ENCODE measurements at regions not wholly inside any gene's neighbourhood (a gene's known extent, or its start where the extent isn't known, plus 50 kb on each side); places are given as distances from the start of the nearest gene placed in this dataset.
A peak's percentile ranks its signal among the peaks of the same experiment; 100 is the strongest.

DNA sequence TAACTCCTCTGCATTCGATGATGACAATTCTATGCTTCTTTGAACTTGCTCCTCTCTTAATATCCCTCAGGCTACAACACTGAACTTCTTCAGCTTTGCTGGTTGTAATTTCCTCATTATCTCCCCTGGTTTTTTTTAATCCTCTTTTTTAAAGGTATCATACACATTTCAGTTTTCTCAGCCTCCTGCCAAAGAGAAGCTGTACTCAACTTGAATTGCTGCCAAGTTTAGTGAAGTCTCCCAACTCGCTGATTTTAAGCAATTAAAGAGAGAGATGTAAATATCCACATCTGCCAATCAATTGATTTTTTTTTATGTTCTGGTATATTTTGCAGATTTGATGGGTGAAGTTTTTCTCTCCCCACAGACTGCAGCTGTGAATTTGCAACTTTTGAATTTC is 817.8 kb downstream of the GALC start:
- DNase-seq (ENCODE audit: low read depth, low spot score): no peak

DNA sequence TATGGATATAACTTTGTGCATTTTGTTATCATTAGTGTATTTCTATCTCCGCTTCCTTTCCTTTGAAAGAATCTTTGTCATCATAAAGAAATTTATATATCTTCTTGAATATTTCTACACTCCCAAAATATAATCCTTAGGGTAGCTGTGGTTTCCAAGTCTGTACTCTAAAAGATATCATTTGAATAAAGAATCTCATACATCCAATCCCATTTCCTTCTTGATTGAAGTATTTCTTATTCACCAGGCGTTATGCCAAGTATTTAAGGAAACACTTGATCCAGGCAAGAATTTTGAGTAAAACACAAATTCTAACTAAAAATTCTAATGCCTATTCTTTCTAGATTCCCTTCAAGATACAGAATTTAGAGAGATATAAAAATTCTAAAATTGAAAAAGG is 821.8 kb downstream of the GALC start:
- no peak for DNase-seq (ENCODE audit: low read depth, low spot score)

DNA sequence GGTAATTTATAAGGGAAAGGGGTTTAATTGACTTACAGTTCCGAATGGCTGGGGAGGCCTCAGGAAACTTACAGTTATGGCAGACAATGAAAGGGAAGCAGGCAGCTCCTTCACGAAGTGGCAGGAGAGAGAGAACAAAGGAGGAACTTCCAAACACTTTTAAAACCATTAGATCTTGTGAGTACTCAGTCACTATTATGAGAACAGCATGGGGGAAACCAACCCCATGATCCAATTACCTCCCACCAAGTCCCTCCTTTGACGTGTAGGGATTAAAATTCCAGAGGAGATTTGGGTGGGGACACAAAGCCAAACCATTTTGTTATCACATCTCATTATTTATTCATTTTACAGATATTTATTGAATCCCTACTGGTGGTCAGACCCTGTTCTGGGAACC is 822.8 kb downstream of the GALC start:
- peak; percentile 16 for DNase-seq (ENCODE audit: low read depth, low spot score)

DNA sequence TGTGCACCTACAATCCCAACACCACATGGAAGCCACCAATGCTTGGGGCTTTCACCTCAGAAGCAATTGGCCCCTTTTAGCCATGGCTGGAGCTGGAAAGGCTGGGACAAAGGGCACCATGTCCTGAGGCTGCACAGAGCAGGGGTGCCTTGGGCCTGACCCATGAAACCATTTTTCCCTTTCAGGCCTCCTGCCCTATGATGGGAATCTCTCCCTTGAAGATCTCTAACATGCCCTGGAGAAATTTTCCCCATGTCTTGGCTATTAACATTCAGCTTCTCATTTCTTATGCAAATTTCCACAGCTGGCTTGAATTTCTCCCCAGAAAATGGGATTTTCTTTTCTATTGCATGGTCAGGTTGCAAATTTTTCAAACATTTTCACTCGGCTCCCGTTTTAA is 823.6 kb downstream of the GALC start:
- no peak for DNase-seq (ENCODE audit: low read depth, low spot score)

DNA sequence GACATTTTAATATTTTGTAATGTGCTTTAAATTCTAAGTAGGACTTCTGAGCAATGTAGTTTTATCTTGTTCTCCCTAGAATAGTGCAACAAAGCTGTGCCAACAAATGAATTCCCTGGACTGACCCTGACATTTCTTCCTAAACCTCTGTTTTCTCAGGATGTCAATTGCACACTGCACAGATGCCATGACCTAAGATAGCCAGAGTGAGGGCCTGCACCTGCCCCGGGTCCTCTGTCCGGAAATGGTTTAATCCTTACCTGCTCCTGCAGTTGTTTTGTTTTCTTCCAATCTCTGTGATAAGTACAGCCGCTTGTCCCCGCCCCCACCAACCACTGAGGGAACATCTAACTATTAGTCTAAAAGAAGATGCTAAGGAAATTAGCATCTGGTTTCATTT is 831.5 kb downstream of the GALC start:
- DNase-seq (ENCODE audit: low read depth, low spot score): no peak

DNA sequence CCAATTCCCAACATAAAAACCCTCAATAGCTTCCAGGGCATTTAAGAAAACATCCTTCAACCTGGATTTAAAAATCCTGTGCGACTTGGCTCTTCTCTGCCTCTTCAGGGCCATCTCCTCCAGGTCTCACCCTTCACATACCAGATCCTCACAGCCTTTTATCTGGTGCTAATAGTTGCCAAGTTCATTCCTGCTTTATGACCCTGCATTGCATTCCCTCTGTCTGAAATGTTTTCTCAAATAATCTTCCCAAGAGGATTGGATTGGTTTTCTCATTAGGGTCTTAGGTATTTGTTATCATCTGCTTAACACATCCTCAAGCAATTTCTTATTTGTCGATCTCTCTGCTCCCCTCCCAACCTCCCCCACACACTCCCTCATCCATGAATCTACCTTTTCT is 832.0 kb downstream of the GALC start:
- DNase-seq (ENCODE audit: low read depth, low spot score): no peak

DNA sequence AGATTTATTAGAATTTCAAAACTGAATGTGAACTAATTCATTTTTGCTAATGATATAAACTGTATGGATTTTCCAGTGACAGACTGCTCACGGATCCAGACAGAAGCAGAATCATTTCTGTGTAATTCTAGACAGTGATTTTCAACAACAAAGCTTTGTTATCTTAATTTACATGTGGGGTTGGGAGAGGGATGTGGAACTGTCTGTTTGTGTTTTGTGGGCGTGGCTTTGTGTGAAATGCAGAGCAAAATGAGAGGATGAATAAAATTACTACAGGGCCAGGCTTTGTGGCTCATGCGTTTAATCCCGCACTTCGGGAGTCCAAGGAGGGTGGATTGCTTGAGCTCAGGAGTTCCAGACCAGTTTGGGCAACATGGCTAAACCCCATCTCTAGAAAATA is 834.7 kb downstream of the GALC start:
- DNase-seq (ENCODE audit: low read depth, low spot score): no peak

DNA sequence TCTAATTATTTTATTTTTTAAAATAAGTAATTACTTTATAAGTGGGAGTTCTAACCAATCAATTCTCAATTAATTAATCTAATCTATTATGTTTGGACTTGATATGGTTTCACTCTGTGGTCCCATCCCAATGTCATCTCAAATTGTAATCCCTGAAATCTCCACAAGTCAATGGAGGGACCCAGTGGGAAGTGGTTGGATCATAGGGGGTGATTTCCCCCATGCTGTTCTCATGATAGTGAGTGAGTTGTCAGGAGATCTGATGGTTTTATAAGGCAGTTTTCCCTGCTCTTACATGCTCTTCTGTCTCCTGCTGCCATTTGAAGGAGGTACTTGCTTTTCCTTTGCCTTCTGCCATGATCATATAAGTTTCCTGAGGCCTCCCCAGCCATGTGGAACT is 836.1 kb downstream of the GALC start:
- DNase-seq (ENCODE audit: low read depth, low spot score): no peak

DNA sequence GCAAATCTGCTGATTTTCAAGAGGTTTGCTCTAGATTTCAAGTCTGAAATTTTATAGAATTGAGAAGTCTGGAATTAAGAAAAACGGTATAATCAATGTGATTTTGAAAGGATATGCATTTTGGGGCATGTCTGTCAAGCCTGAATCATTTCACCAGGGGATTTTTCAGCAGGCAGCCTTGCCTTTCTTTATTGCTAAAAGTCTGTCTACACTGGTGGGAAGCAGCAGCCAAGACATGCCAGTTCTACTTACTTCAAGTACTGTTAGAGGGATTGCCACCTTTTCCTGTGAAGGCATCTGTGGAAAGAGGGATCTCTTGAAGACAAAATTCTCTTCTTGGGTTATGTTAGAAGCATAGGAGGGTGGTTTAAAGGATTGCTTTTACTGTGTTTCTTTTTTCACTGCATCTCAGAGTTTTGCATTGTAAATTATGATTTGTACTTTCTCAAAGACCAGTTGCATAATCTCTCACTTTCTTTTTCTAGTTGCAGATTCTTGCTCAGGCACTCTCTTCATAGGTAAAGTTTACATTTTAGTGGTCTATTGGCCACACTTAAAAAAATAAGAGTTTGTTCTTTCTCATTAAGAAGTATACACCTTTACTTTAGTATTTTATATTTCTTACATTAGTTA is 837.0 kb downstream of the GALC start:
- DNase-seq (ENCODE audit: low read depth, low spot score): no peak

DNA sequence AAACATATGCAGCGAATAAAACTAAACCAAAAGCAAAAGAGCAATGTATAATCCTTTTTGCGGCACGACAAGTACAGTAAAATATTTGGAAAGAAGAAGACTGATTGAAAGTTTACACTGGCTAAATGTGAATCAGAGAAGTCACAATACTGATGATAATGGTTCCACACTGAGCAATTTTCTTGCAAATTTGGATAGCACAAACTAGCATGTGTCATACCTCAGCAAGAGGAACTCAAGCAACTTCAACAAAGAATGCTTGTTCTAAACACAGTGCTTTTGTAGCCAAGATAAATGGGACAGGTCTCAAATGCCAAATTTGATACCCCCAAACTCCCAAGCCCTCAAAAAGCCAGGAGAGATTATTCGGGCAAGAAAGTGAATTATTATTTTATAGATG is 839.1 kb downstream of the GALC start:
- DNase-seq (ENCODE audit: low read depth, low spot score): no peak

DNA sequence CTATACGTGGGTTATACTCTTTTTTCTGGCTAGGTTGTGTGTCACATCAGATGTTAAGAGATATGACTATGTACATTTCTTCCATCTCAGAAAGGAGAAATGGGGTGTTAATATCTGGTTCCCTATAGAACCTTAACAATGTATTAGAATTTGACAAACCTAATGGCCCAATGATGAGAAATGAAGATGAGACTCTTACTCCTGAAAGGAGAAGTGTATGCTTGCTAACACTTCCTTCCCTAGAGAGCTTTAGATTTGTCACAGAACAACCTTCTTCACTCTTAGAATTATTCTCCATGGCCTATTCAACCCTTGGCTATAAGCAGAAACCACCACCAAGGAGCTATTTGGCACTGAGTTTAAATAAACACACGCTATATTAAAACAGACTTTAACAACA is 839.6 kb downstream of the GALC start:
- DNase-seq (ENCODE audit: low read depth, low spot score): no peak

DNA sequence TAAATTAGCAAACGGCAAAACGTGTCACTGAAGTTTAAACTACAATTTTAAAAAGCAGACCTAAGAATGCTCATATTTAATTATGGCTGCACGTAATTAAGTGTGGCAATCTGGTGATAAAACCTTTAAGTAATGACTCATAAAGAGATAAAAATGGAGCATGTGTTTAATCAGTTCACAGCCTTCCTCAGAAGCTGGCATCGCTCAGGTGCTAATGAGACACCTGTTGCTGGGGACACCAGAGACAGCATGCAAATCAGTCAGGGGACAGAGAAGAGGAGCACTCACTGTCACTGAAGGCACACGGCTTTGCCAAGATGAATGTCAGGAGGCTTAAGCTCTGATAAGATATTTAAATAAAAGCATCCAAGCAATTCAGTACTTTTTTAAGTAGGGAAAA is 840.3 kb downstream of the GALC start:
- DNase-seq (ENCODE audit: low read depth, low spot score): no peak

DNA sequence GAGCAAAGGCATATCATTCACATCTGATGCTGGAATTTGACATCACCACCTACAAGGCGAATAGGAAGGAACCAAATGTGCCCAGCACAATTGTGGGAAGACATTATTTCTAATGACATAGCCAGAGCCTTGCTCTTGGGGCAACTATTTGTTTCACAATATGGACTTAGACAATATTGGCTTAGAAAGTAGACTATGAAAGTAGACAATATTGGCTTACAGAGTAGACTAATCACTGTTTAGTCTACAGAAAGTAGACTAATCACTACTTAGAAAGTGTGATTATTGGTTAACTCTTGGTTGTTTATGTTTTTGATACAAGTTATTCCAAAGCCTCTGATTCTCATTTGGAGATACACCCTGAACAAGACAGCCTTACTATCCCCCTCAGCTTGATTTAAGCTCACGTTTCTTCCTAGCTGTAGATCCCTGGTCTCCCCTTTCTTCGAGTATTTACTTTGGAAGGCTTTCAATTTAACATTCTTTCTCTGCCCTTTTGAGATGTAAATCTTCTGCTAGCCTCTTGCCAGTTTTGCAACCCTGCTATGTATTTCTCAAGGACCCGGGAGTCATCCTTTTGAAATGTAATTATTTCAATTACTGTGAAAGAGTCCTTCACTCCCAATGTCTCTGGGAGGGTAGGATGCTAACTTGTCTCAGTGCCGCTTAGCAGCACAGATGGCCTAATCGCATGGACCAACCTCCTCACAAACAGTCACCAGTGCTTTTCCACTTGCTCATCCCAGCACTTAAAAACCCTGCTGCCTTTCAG is 843.2 kb downstream of the GALC start:
- DNase-seq (ENCODE audit: low read depth, low spot score): peak; percentile 41

DNA sequence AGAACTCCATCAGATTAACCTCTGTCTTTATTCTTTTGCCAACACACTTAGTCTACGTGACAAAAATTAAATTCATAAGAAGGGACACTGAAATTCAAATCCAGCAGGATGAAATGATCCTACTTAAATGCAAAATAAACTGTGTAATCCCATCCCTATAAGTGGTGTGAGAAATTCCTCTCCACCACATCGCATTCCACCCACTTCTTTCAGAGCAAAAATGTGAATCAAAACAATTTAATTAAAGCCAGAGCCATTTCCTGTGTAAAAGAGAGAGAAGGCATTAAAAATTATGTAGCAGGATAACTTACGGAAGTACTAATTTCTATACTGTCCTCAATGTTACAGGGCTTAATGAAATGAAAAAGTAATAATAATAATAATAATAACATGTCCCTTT is 844.3 kb downstream of the GALC start:
- peak; percentile 45 for DNase-seq (ENCODE audit: low read depth, low spot score)

DNA sequence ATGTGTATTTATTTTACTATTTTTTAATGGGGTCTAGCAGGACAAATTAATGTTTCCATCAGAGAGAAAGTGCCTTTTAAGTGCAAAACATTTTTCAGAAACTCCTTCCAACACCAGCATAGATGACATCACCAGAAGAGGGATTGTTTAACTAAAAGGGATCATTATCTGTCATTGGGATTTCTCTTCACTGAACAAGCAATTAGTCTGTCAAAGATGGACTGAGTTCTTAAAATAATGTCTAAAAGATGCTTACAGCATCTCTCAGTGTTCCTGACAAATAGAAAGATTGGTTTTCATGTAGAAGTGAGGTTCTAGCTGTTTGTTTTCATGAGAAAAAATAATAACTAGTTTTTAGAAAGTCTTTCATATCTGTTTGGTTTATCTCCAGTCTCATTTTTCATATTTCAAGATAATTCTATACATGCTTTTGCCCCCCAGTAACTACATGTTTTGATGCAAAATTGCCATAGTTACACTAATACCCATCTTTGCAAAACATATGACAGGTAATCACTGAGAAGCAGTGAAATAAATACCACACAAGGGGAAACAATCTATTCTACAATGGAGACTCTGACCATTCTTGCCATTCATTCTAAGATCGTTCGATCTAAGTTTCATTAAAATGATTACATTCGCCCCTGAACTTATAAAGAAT is 850.3 kb downstream of the GALC start:
- no peak for DNase-seq (ENCODE audit: low read depth, low spot score)

DNA sequence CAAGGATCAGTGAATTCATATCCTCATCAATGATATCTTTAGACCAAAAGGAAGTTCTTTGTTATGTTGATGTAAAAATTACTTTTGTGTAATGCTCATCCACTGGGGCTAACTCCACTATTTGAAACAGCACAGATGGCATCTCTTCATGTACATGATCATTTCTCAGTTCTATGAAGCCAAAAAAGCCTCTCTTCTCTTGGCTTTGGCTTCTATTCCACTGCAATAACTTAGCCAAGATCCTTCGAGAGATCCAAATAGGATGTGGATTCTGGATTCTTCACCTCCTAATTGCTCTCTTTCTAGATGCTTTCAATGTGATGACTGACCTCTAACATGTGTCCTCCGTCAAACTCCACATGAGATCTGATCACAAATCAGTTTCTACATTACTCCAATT is 851.2 kb downstream of the GALC start:
- DNase-seq (ENCODE audit: low read depth, low spot score): no peak

DNA sequence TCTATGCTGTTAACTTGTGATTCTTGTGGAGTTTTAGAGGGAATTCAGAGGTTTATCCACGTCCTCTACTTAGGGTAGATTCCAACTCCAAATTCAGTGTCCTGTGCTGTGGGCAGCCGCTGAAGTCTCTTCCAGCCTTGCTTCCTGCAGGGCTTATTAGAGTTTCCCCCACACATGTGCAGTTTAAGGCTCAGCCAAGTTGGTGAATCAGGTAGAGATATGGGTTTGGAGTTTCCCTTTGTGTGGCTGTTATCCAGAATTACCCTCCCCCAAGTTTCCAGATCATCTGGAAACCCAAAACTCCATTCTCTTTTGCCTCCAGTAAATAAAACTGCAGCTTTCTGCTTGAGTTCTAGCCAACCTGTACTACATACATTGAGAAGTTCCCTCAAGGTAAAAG is 853.7 kb downstream of the GALC start:
- DNase-seq (ENCODE audit: low read depth, low spot score): no peak

DNA sequence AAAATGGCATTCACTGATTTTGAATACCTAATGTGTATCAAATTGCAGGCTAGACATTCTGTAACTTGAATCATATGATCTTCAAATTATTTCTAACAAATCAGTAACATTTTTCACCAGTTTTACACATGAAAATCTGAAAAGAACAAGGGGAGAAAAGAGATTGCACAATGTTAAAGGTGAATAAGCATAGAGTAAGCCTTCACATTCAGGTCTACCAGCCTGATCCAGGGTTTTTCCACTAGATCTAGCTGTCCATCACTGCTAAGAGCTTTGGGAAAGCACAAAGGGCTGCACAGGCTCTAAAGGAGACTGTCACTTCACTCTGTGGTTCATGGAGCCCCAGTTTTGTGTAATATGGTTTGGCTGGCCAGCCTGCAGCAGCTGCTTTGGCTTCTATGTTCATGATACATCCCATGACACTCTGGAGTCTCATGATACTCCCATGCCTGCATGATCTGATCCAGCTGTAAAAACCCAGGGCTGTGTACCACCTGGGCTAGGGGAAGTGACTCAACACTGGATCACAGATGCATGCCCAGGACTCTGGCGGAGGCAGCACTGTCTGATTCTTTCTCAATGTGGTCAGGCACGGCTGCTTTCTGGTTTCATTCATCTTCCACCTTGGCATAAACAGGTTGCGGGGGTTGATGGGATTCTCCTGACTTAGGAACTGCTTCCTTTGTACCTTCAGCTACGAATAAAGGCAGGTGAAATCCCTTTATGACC is 859.7 kb downstream of the GALC start:
- DNase-seq (ENCODE audit: low read depth, low spot score): peak; percentile 20

DNA sequence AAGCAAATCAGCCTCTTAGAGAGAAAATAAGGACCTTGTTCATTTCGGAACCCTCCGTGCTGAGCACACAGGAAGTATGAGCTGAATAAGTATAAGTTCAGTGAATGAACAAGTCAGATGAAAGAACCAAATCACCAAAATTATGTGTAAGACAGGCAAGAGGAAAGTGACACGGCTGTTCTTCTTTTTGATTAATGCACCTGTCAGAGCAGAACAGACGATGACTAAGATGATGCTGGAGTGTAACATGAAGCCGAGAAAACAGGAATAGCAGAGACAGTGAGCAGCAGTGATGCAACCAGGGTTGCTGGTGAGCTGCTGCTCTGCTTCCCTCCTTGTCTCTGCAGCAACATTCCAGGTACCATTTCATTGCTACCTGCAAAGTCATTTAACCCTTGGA is 861.1 kb downstream of the GALC start:
- peak; percentile 4 for DNase-seq (ENCODE audit: low read depth, low spot score)

DNA sequence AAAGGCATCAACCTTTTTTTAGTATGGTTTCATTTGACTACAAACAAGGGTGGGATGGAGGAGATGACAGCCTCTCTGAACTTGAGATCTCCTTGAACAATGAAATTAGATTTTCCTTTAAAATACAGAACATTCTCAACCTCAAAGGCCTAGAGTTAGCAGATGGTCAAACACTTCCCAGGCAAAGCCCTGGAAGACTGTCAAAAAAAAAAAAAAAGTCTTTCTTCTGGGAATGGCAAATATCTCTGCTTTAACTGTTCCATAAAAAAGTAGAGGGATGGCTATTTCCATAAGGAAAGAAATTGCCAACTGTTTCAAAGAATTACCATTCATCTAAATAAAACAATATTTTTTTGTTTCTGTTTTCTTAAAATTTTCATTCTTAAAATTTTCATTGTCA is 870.8 kb downstream of the GALC start:
- no peak for DNase-seq (ENCODE audit: low read depth, low spot score)

DNA sequence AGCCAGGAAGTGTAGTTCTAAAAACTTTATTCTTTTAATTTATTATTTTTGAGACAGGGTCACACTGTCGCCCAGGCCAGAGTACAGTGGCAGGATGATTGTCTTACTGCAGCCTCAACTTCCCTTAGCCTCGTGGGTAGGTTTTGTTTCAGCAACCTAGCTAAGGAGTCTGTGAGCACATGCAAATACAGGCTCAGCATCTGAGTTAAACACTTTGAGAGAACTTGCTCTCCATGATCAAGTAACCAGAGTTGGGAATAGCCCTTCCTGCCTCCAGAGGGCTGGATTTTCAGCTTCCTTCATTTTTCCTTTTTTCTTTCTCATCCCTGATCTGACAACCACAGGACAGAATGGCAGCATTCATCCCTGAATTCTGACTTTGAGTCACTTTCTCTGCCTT is 871.3 kb downstream of the GALC start:
- no peak for DNase-seq (ENCODE audit: low read depth, low spot score)

DNA sequence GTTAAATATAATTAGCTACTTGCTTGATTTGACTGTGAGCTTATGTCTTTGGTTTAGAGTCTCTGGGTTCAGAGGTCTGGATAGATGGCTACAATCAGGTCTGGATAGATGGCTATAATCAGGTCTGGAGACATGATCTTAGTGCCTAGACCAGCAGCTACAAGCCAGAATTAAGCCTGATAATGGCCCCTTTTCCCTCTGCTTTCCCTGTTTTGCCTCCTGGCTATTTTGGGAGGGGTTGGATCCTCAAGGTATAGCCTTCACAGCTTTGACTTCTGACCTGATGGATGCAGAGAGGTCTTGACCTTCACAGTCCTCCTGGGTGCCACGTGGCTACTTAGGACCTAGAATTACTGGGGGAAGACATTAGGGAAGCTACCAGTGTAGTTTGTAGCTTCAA is 877.7 kb downstream of the GALC start:
- no peak for DNase-seq (ENCODE audit: low read depth, low spot score)

DNA sequence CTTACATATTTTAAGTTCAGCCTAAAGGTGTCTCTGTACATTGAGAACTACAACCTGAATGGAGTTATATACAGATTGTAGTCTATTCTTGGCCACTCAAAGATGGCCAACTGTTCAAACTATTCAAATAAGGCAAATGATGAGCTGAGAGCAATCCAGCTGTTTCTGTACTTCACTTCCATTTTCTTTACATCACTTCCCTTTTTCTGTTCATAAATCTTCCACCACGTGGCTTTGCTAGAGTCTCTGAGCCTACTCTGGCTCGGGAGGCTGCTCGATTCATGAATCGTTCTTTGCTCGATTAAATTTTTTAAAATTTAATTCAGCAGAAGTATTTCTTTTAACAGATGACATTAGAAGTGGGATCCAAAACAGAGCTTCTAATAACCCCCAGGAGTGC is 879.7 kb downstream of the GALC start:
- DNase-seq (ENCODE audit: low read depth, low spot score): no peak

Measured in astrocyte of the hippocampus (primary cell).